ENCODE measurements at regions not wholly inside any gene's neighbourhood (a gene's known extent, or its start where the extent isn't known, plus 50 kb on each side); places are given as distances from the start of the nearest gene placed in this dataset.

GRCh38 chr19:28397306-28397705 lies 815.6 kb downstream of the UQCRFS1 start:
- no peak for TF ChIP-seq CTCF (IDR thresholded peaks at IDR 0.05; ENCODE audit: insufficient read depth, low read depth, low read length, missing control alignments)
- no peak for DNase-seq (ENCODE audit: low read depth)
- H3K4me3 ChIP-seq (ENCODE audit: low read length) = no peak overlapping the region

GRCh38 chr19:28396287-28396831 lies 816.6 kb downstream of the UQCRFS1 start:
- no peak for TF ChIP-seq CTCF (IDR thresholded peaks at IDR 0.05; ENCODE audit: insufficient read depth, low read depth, low read length, missing control alignments)
- no peak overlapping the region for H3K4me3 ChIP-seq (ENCODE audit: low read length)
- DNase-seq (ENCODE audit: low read depth) = no peak

GRCh38 chr19:28394725-28395124 lies 818.2 kb downstream of the UQCRFS1 start:
- DNase-seq (ENCODE audit: low read depth) = no peak
- no peak for TF ChIP-seq CTCF (IDR thresholded peaks at IDR 0.05; ENCODE audit: insufficient read depth, low read depth, low read length, missing control alignments)
- H3K4me3 ChIP-seq (ENCODE audit: low read length) = no peak overlapping the region

- no peak overlapping the region for H3K4me3 ChIP-seq (ENCODE audit: low read length)
- TF ChIP-seq CTCF (IDR thresholded peaks at IDR 0.05; ENCODE audit: insufficient read depth, low read depth, low read length, missing control alignments) = no peak
- DNase-seq (ENCODE audit: low read depth) = no peak
Observed at GRCh38 chr19:28393574-28394336, 819.2 kb downstream of the UQCRFS1 start.

GRCh38 chr19:28388988-28389387 lies 824.0 kb downstream of the UQCRFS1 start:
- no peak for TF ChIP-seq CTCF (IDR thresholded peaks at IDR 0.05; ENCODE audit: insufficient read depth, low read depth, low read length, missing control alignments)
- H3K4me3 ChIP-seq (ENCODE audit: low read length) = no peak overlapping the region
- no peak for DNase-seq (ENCODE audit: low read depth)

GRCh38 chr19:28387507-28387906 lies 825.4 kb downstream of the UQCRFS1 start:
- no peak overlapping the region for H3K4me3 ChIP-seq (ENCODE audit: low read length)
- DNase-seq (ENCODE audit: low read depth) = no peak
- no peak for TF ChIP-seq CTCF (IDR thresholded peaks at IDR 0.05; ENCODE audit: insufficient read depth, low read depth, low read length, missing control alignments)

- TF ChIP-seq CTCF (IDR thresholded peaks at IDR 0.05; ENCODE audit: insufficient read depth, low read depth, low read length, missing control alignments) = no peak
- H3K4me3 ChIP-seq (ENCODE audit: low read length) = no peak overlapping the region
- no peak for DNase-seq (ENCODE audit: low read depth)
Observed at GRCh38 chr19:28386470-28386869, 826.5 kb downstream of the UQCRFS1 start.

Measured in epithelial cell of esophagus (primary cell).